Progenitor cell of endocrine pancreas (in vitro differentiated cells): ENCODE measurements at regions not wholly inside any gene's neighbourhood (a gene's known extent, or its start where the extent isn't known, plus 50 kb on each side); places are given as distances from the start of the nearest gene placed in this dataset.

Experiments used
- DNase-seq: peaks from one replicate; pipeline ENCODE4 v3.0.0; 2021; ENCODE audit warnings: low spot score; ENCODE audit not compliant: unreplicated experiment
- H3K27ac Mint-ChIP-seq: 2 replicates; pipeline ENCODE4 v1.8.0; 2021; ENCODE audit warnings: mild to moderate bottlenecking, moderate library complexity, mixed read lengths
- H3K27me3 Mint-ChIP-seq: 2 replicates; pipeline ENCODE4 v1.8.0; 2021; ENCODE audit warnings: mixed read lengths
- H3K36me3 Mint-ChIP-seq: 2 replicates; pipeline ENCODE4 v1.8.0; 2022; ENCODE audit warnings: mixed read lengths; ENCODE audit not compliant: insufficient read depth
- H3K4me1 Mint-ChIP-seq: 2 replicates; pipeline ENCODE4 v1.8.0; 2021; ENCODE audit warnings: low read depth, mixed read lengths
- H3K4me3 Mint-ChIP-seq: 2 replicates; pipeline ENCODE4 v1.8.0; 2021; ENCODE audit warnings: low read depth, mild to moderate bottlenecking, moderate library complexity, mixed read lengths
- H3K9me3 Mint-ChIP-seq: 2 replicates; pipeline ENCODE4 v1.8.0; 2021; ENCODE audit warnings: low read depth, mixed read lengths
- TF ChIP-seq, protein P1 (sequence below): fragments of 200-600 bp; sonication (generic); IDR thresholded peaks from one replicate; pipeline ENCODE4 v1.5.0; 2021; ENCODE audit warnings: antibody characterized with exemption, mild to moderate bottlenecking; ENCODE audit not compliant: unreplicated experiment

DNA sequence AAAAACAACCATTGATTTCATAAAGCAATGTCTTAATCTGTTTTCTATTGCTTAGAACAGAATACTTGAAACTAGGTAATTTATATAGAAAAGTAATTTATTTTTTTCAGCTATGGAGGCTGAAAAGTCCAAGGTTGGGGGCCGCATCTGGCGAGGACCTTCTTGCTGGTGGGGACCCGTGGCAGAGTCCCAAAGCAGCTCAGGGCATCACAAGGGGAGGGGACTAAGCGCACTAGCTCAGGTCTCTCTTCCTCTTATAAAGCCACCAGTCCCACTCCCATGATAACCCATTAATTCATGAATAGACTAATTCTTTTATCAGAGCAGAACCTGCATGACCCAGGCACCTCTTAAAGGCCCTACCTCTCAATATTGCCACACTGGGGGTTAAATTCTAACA, 87.2 kb upstream of the KLF13 start:
- TF ChIP-seq, protein P1, sequence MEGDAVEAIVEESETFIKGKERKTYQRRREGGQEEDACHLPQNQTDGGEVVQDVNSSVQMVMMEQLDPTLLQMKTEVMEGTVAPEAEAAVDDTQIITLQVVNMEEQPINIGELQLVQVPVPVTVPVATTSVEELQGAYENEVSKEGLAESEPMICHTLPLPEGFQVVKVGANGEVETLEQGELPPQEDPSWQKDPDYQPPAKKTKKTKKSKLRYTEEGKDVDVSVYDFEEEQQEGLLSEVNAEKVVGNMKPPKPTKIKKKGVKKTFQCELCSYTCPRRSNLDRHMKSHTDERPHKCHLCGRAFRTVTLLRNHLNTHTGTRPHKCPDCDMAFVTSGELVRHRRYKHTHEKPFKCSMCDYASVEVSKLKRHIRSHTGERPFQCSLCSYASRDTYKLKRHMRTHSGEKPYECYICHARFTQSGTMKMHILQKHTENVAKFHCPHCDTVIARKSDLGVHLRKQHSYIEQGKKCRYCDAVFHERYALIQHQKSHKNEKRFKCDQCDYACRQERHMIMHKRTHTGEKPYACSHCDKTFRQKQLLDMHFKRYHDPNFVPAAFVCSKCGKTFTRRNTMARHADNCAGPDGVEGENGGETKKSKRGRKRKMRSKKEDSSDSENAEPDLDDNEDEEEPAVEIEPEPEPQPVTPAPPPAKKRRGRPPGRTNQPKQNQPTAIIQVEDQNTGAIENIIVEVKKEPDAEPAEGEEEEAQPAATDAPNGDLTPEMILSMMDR, result no peak
- H3K36me3 Mint-ChIP-seq, result no peaks in the 10 kb centered on the region
- no peaks in the 10 kb centered on the region for H3K27me3 Mint-ChIP-seq
- H3K27ac Mint-ChIP-seq, result no peak overlapping the region
- H3K4me3 Mint-ChIP-seq, result no peak overlapping the region
- DNase-seq, result no peak
- H3K9me3 Mint-ChIP-seq, result no peaks in the 10 kb centered on the region
- no peaks in the 10 kb centered on the region for H3K4me1 Mint-ChIP-seq

- Mint-ChIP-seq H3K4me1 (no peaks in the 10 kb centered on the region), H3K9me3 (no peaks in the 10 kb centered on the region), H3K27me3 (peaks cover 7% of the 10 kb centered on the region), H3K27ac (no peak overlapping the region), H3K4me3 (no peak overlapping the region), H3K36me3 (no peaks in the 10 kb centered on the region)
- TF ChIP-seq, protein P1, result no peak
- DNase-seq, result no peak
Observed at GRCh38 chr15:31241888-31242522, 84.6 kb upstream of the KLF13 start.

GRCh38 chr15:31243895-31244294, 82.7 kb upstream of the KLF13 start:
- TF ChIP-seq, protein P1, result no peak
- H3K9me3 Mint-ChIP-seq, result no peaks in the 10 kb centered on the region

GRCh38 chr15:31245135-31245689, 81.4 kb upstream of the KLF13 start:
- H3K4me1 Mint-ChIP-seq, result no peaks in the 10 kb centered on the region
- no peak overlapping the region for H3K27ac Mint-ChIP-seq
- H3K36me3 Mint-ChIP-seq, result no peaks in the 10 kb centered on the region
- TF ChIP-seq, protein P1, result no peak
- DNase-seq, result no peak
- peaks cover 15% of the 10 kb centered on the region for H3K27me3 Mint-ChIP-seq
- H3K9me3 Mint-ChIP-seq, result no peaks in the 10 kb centered on the region
- no peak overlapping the region for H3K4me3 Mint-ChIP-seq

More at GRCh38 chr15:31243895-31244294, 82.7 kb upstream of the KLF13 start:
- no peaks in the 10 kb centered on the region for H3K4me1 Mint-ChIP-seq
- H3K27me3 Mint-ChIP-seq, result peaks cover 15% of the 10 kb centered on the region
- no peak overlapping the region for H3K27ac Mint-ChIP-seq
- DNase-seq, result no peak
- no peaks in the 10 kb centered on the region for H3K36me3 Mint-ChIP-seq
- H3K4me3 Mint-ChIP-seq, result no peak overlapping the region

GRCh38 chr15:31245756-31246155, 80.9 kb upstream of the KLF13 start:
- Mint-ChIP-seq H3K4me3 (no peak overlapping the region), H3K27me3 (peaks cover 18% of the 10 kb centered on the region), H3K27ac (no peak overlapping the region), H3K36me3 (no peaks in the 10 kb centered on the region), H3K4me1 (no peaks in the 10 kb centered on the region), H3K9me3 (no peaks in the 10 kb centered on the region)
- DNase-seq, result no peak
- TF ChIP-seq, protein P1, result no peak
